ENCODE measurements at regions not wholly inside any gene's neighbourhood (a gene's known extent, or its start where the extent isn't known, plus 50 kb on each side); places are given as distances from the start of the nearest gene placed in this dataset.

DNA sequence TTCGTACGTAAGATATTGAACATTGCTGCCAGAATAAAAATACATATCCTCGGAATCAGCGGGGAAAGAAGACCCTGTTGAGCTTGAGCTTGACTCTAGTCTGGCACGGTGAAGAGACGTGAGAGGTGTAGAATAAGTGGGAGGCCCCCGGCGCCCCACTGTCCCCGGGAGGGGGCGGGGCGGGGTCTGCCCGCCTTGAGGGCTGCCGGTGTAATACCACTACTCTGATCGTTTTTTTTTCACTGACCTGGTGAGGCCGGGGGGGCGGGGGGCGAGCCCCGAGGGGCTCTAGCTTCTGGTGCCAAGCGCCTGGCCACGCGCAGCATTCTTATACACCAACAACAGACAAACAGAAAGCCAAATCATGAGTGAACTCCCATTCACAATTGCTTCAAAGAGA is 324.0 kb upstream of the REG3G start:
- TF ChIP-seq KLF1 (tag by site-specific recombination; IDR thresholded peaks at IDR 0.05): no peak
- TF ChIP-seq, protein P1, sequence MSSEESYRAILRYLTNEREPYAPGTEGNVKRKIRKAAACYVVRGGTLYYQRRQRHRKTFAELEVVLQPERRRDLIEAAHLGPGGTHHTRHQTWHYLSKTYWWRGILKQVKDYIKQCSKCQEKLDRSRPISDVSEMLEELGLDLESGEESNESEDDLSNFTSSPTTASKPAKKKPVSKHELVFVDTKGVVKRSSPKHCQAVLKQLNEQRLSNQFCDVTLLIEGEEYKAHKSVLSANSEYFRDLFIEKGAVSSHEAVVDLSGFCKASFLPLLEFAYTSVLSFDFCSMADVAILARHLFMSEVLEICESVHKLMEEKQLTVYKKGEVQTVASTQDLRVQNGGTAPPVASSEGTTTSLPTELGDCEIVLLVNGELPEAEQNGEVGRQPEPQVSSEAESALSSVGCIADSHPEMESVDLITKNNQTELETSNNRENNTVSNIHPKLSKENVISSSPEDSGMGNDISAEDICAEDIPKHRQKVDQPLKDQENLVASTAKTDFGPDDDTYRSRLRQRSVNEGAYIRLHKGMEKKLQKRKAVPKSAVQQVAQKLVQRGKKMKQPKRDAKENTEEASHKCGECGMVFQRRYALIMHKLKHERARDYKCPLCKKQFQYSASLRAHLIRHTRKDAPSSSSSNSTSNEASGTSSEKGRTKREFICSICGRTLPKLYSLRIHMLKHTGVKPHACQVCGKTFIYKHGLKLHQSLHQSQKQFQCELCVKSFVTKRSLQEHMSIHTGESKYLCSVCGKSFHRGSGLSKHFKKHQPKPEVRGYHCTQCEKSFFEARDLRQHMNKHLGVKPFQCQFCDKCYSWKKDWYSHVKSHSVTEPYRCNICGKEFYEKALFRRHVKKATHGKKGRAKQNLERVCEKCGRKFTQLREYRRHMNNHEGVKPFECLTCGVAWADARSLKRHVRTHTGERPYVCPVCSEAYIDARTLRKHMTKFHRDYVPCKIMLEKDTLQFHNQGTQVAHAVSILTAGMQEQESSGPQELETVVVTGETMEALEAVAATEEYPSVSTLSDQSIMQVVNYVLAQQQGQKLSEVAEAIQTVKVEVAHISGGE (tag by site-specific recombination; conservative IDR thresholded peaks at IDR 0.05; ENCODE audit: low read depth): no peak
- TF ChIP-seq, protein P2, sequence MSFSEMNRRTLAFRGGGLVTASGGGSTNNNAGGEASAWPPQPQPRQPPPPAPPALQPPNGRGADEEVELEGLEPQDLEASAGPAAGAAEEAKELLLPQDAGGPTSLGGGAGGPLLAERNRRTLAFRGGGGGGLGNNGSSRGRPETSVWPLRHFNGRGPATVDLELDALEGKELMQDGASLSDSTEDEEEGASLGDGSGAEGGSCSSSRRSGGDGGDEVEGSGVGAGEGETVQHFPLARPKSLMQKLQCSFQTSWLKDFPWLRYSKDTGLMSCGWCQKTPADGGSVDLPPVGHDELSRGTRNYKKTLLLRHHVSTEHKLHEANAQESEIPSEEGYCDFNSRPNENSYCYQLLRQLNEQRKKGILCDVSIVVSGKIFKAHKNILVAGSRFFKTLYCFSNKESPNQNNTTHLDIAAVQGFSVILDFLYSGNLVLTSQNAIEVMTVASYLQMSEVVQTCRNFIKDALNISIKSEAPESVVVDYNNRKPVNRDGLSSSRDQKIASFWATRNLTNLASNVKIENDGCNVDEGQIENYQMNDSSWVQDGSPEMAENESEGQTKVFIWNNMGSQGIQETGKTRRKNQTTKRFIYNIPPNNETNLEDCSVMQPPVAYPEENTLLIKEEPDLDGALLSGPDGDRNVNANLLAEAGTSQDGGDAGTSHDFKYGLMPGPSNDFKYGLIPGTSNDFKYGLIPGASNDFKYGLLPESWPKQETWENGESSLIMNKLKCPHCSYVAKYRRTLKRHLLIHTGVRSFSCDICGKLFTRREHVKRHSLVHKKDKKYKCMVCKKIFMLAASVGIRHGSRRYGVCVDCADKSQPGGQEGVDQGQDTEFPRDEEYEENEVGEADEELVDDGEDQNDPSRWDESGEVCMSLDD (tag by site-specific recombination; IDR thresholded peaks at IDR 0.05): no peak
- no peak for TF ChIP-seq ZBTB7A (tag by site-specific recombination; IDR thresholded peaks at IDR 0.05; ENCODE audit: low read depth)
- no peak for TF ChIP-seq ZNF433 (tag by site-specific recombination; IDR thresholded peaks at IDR 0.05; ENCODE audit: low read depth)
- no peak for TF ChIP-seq ZNF48 (tag by site-specific recombination; IDR thresholded peaks at IDR 0.05)
- TF ChIP-seq, protein P3, sequence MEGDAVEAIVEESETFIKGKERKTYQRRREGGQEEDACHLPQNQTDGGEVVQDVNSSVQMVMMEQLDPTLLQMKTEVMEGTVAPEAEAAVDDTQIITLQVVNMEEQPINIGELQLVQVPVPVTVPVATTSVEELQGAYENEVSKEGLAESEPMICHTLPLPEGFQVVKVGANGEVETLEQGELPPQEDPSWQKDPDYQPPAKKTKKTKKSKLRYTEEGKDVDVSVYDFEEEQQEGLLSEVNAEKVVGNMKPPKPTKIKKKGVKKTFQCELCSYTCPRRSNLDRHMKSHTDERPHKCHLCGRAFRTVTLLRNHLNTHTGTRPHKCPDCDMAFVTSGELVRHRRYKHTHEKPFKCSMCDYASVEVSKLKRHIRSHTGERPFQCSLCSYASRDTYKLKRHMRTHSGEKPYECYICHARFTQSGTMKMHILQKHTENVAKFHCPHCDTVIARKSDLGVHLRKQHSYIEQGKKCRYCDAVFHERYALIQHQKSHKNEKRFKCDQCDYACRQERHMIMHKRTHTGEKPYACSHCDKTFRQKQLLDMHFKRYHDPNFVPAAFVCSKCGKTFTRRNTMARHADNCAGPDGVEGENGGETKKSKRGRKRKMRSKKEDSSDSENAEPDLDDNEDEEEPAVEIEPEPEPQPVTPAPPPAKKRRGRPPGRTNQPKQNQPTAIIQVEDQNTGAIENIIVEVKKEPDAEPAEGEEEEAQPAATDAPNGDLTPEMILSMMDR (tag by site-specific recombination; IDR thresholded peaks at IDR 0.05): no peak
- no peak for TF ChIP-seq ZFP37 (tag by site-specific recombination; IDR thresholded peaks at IDR 0.05)
- TF ChIP-seq ZNF707 (tag by site-specific recombination; IDR thresholded peaks at IDR 0.05): no peak

Measured in HEK293 (cell line).